Skeletal muscle tissue (tissue), 3 donors: ENCODE measurements at regions not wholly inside any gene's neighbourhood (a gene's known extent, or its start where the extent isn't known, plus 50 kb on each side); places are given as distances from the start of the nearest gene placed in this dataset.

Experiments used
- H3K27ac ChIP-seq: one replicate; pipeline ENCODE4 v1.7.0; 2013; ENCODE audit warnings: mild to moderate bottlenecking, low read depth, low read length, inconsistent platforms
- H3K27me3 ChIP-seq, 3 donors: one replicate each; pipeline ENCODE4 v1.7.0; 2013; ENCODE audit warnings: low read length in 3 of 3; ENCODE audit not compliant: control insufficient read depth in 3 of 3, insufficient read depth in 3 of 3
- H3K36me3 ChIP-seq, 3 donors: one replicate each; pipeline ENCODE4 v1.7.0; 2013; ENCODE audit warnings: low read length in 3 of 3; ENCODE audit not compliant: control insufficient read depth in 3 of 3, insufficient read depth in 3 of 3
- H3K4me1 ChIP-seq, 3 donors: one replicate each; pipeline ENCODE4 v1.7.0; 2013; ENCODE audit warnings: low read length in 3 of 3, mild to moderate bottlenecking in 3 of 3; ENCODE audit not compliant: control insufficient read depth in 3 of 3, insufficient read depth in 3 of 3
- H3K4me3 ChIP-seq, 3 donors: one replicate each; pipeline ENCODE4 v1.7.0; 2013; ENCODE audit warnings: low read length in 3 of 3
- H3K9ac ChIP-seq, 3 donors: one replicate each; pipeline ENCODE4 v1.7.0; 2013; ENCODE audit warnings: low read length in 3 of 3, mild to moderate bottlenecking in 3 of 3, moderate library complexity in 2 of 3, low read depth in 1 of 3
- H3K9me3 ChIP-seq, 3 donors: one replicate each; pipeline ENCODE4 v1.7.0; 2013; ENCODE audit warnings: low read length in 3 of 3; ENCODE audit not compliant: control insufficient read depth in 3 of 3
- donor health status: Osteomylitis.

DNA sequence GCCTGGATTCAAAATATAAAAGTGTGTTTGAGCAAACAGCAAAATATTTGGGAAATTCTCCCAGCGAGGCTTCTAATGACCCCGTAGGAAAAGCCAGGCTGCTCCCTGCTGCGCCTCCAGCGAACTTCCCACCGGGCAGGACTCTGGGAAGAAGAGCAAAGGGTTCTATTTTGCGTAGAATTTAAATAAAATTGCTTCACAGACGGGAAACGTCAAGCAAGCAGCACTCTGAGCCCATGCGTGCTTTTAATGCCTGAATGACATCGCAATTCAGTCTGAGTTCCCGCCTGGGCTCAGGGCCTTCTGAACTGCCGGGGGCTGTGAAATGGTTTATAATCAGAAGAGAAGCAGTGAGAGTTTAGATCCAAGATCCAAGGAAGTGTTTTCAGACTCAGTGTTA is 775.1 kb downstream of the BRD1 start:
- Histone ChIP-seq H3K4me1 (no peaks in the 10 kb centered on the region), H3K9ac (no peak overlapping the region), H3K36me3 (no peaks in the 10 kb centered on the region), H3K9me3 (no peaks in the 10 kb centered on the region), H3K27me3 (peaks cover 3 to 17% (median 5%) of the 10 kb centered on the region in 3 donors), H3K27ac (no peak overlapping the region), H3K4me3 (peak overlapping the region in 2 of 3 donors; percentile 60 to 65)

- Histone ChIP-seq H3K36me3 (no peaks in the 10 kb centered on the region), H3K27me3 (peaks cover 3 to 19% (median 5%) of the 10 kb centered on the region in 3 donors), H3K4me3 (peak overlapping the region; percentile 51 to 65 (median 60)), H3K27ac (no peak overlapping the region), H3K9ac (no peak overlapping the region), H3K9me3 (no peaks in the 10 kb centered on the region), H3K4me1 (no peaks in the 10 kb centered on the region)
Measured at GRCh38 chr22:49052023-49052538, 775.6 kb downstream of the BRD1 start.

GRCh38 chr22:49051491-49052022 is 776.1 kb downstream of the BRD1 start:
- no peak overlapping the region for H3K27ac ChIP-seq
- H3K9ac ChIP-seq, result no peak overlapping the region
- H3K4me3 ChIP-seq, result peak overlapping the region in 1 of 3 donors; percentile 51
- H3K4me1 ChIP-seq, result no peaks in the 10 kb centered on the region
- no peaks in the 10 kb centered on the region for H3K9me3 ChIP-seq
- H3K36me3 ChIP-seq, result no peaks in the 10 kb centered on the region
- peaks cover 3 to 19% (median 5%) of the 10 kb centered on the region in 3 donors for H3K27me3 ChIP-seq

- H3K27ac ChIP-seq, result no peak overlapping the region
- H3K4me1 ChIP-seq, result no peaks in the 10 kb centered on the region
- H3K36me3 ChIP-seq, result no peaks in the 10 kb centered on the region
- peaks cover 5 to 29% (median 15%) of the 10 kb centered on the region in 3 donors for H3K27me3 ChIP-seq
- H3K9ac ChIP-seq, result no peak overlapping the region
- no peaks in the 10 kb centered on the region for H3K9me3 ChIP-seq
- no peak overlapping the region for H3K4me3 ChIP-seq
Measured at GRCh38 chr22:49049691-49050090, 778.0 kb downstream of the BRD1 start.

GRCh38 chr22:49048591-49048990 is 779.1 kb downstream of the BRD1 start:
- Histone ChIP-seq H3K9ac (no peak overlapping the region), H3K27me3 (peaks cover 5 to 39% (median 20%) of the 10 kb centered on the region in 3 donors), H3K4me1 (no peaks in the 10 kb centered on the region), H3K27ac (no peak overlapping the region), H3K9me3 (no peaks in the 10 kb centered on the region), H3K36me3 (no peaks in the 10 kb centered on the region), H3K4me3 (no peak overlapping the region)

- no peaks in the 10 kb centered on the region for H3K9me3 ChIP-seq
- no peak overlapping the region for H3K9ac ChIP-seq
- no peak overlapping the region for H3K27ac ChIP-seq
- H3K36me3 ChIP-seq, result no peaks in the 10 kb centered on the region
- no peaks in the 10 kb centered on the region for H3K4me1 ChIP-seq
- no peak overlapping the region for H3K4me3 ChIP-seq
- H3K27me3 ChIP-seq, result peaks cover 5 to 44% (median 23%) of the 10 kb centered on the region in 3 donors
Measured at GRCh38 chr22:49047447-49047846, 780.2 kb downstream of the BRD1 start.

DNA sequence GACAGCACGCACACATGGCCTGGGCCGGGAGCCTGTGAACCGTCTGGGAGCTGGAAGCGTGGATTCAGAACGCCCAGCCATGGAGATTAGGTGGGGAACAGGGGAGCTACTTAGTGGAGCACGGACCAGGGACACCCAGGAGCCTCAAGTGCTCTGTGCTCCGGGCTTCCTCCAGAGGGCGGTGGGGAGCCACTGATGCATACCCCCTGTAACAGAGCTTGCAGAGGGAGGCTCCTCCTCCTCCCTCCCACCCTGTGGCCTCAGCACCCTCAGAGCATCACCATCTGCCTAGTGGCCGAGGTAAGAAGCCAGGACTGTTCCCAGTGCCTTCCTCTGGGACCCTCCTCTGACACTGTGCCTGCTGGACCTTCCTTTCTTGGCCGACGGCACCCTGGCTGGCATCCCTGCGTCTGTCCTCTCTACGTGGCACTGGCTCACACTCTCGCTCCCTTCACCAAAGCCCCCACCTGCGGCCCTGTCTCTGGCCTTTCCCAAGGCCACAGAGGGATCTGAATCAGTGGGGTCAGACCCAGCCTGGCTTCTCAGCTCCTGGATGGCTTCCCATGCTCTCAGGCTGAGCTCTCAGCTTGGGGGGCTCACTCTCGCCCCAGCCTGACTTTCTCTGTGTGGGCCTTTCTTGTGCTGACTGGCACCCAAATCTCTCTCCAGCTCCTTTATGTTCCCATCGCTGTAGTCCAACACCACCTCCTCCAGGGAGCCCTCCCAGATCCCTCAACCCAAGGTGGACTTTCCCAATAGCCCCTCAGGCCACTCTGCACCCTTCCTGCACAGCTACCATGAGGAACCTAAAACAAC is 780.9 kb downstream of the BRD1 start:
- Histone ChIP-seq H3K36me3 (no peaks in the 10 kb centered on the region), H3K4me3 (no peak overlapping the region), H3K9me3 (no peaks in the 10 kb centered on the region), H3K27ac (no peak overlapping the region), H3K4me1 (no peaks in the 10 kb centered on the region), H3K27me3 (peaks cover 0 to 48% (median 27%) of the 10 kb centered on the region in 3 donors), H3K9ac (no peak overlapping the region)

DNA sequence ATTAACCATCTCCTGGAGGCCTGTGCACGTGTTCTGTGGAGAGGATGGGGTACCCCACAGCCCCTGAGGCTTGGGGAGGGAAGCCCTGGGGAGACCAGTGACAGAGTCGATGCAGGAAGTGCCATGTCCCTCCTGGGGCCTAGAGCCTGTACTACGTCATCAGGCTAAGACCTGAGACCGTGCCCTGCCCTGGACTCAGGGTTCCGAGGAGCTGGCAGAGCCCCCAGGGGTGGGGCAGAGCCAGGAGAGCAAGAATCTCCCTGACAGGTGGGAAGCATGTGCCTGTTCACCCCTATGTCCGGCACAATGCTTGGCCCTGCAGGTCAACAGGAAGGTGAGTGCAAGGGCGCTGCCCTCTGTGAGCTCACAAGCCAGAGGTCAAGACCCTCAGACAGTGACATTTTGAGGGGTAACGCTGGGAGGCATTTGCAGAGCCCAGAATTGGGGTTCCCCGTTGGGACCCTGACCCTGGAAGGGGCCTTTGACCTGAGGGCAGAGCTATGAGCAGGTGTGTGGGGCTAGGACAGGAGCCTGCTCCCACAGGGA is 781.6 kb downstream of the BRD1 start:
- no peaks in the 10 kb centered on the region for H3K9me3 ChIP-seq
- no peaks in the 10 kb centered on the region for H3K4me1 ChIP-seq
- no peak overlapping the region for H3K4me3 ChIP-seq
- H3K27me3 ChIP-seq, result peaks cover 0 to 54% (median 31%) of the 10 kb centered on the region in 3 donors
- H3K27ac ChIP-seq, result no peak overlapping the region
- no peak overlapping the region for H3K9ac ChIP-seq
- H3K36me3 ChIP-seq, result no peaks in the 10 kb centered on the region

- peaks cover 0 to 58% (median 37%) of the 10 kb centered on the region in 3 donors for H3K27me3 ChIP-seq
- H3K27ac ChIP-seq, result no peak overlapping the region
- H3K9ac ChIP-seq, result no peak overlapping the region
- no peaks in the 10 kb centered on the region for H3K36me3 ChIP-seq
- no peaks in the 10 kb centered on the region for H3K9me3 ChIP-seq
- H3K4me3 ChIP-seq, result no peak overlapping the region
- H3K4me1 ChIP-seq, result no peaks in the 10 kb centered on the region
Measured at GRCh38 chr22:49045276-49045675, 782.4 kb downstream of the BRD1 start.

DNA sequence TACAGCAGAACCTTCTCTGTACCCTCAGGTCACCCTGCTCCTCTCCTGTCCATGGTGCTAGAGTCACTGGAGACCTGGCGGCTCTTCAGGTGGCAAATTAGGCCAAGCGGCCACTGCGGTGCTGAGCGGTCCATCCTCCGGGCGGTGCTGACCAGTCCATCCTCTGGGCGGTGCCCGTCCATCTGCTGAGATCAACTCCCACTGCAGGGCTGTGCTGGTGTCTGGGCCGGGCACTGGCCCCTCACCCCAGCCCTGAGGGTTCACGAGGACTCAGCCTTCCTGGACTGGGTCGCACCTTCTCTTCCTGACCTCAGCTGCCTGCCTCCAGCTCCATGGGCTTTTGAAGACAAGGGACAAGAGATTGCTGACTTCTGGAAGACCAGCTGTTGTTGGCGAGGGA is 782.9 kb downstream of the BRD1 start:
- no peak overlapping the region for H3K27ac ChIP-seq
- H3K4me1 ChIP-seq, result no peaks in the 10 kb centered on the region
- no peaks in the 10 kb centered on the region for H3K9me3 ChIP-seq
- H3K27me3 ChIP-seq, result peaks cover 0 to 62% (median 36%) of the 10 kb centered on the region in 3 donors
- no peaks in the 10 kb centered on the region for H3K36me3 ChIP-seq
- no peak overlapping the region for H3K9ac ChIP-seq
- no peak overlapping the region for H3K4me3 ChIP-seq
